DND-41 (cell line): ENCODE measurements at regions not wholly inside any gene's neighbourhood (a gene's known extent, or its start where the extent isn't known, plus 50 kb on each side); places are given as distances from the start of the nearest gene placed in this dataset.
"Not testable (repeated sequence)": the region's sequence is repeated elsewhere in the genome, so short reads cannot be mapped to it uniquely, and the experiment has no call there.

Experiments
- ATAC-seq: fragments of 200-7000 bp; cut with Tn5 transposase; 3 replicates; pipeline ENCODE4 v1.9.1; 2021; ENCODE audit warnings: low read depth; ENCODE audit not compliant: insufficient read depth
- DNase-seq: peaks from one replicate; pipeline ENCODE4 v3.0.0-alpha.2; 2020
- H2AFZ ChIP-seq: 2 replicates; pipeline ENCODE4 v1.6.0; 2012; ENCODE audit warnings: low read depth, low read length
- H3K27ac ChIP-seq: 2 replicates; pipeline ENCODE4 v1.5.1; 2012; ENCODE audit warnings: low read length, inconsistent platforms
- H3K27me3 ChIP-seq: fragments of 200-600 bp; sonication (generic); 2 replicates; pipeline ENCODE4 v1.6.0; 2012; ENCODE audit warnings: low read length, mild to moderate bottlenecking, inconsistent platforms; ENCODE audit not compliant: insufficient read depth, poor library complexity
- H3K36me3 ChIP-seq: 2 replicates; pipeline ENCODE4 v1.5.1; 2012; ENCODE audit warnings: low read length, inconsistent platforms; ENCODE audit not compliant: insufficient read depth
- H3K4me1 ChIP-seq: 2 replicates; pipeline ENCODE4 v1.5.1; 2012; ENCODE audit warnings: mild to moderate bottlenecking, low read length; ENCODE audit not compliant: insufficient read depth
- H3K4me2 ChIP-seq: 2 replicates; pipeline ENCODE4 v1.6.0; 2012; ENCODE audit warnings: mild to moderate bottlenecking, moderate library complexity, low read length, inconsistent platforms; ENCODE audit not compliant: insufficient read depth
- H3K4me3 ChIP-seq, 2 experiments: fragments of 200-600 bp in 1 of 2; shearing (Covaris generic) in 1 of 2; 2 replicates each; pipeline ENCODE4 v1.5.1; 2012 to 2016; ENCODE audit warnings: inconsistent platforms in 2 of 2, low read length in 2 of 2, mild to moderate bottlenecking in 2 of 2, low read depth in 1 of 2, moderate library complexity in 1 of 2
- H3K79me2 ChIP-seq: 2 replicates; pipeline ENCODE4 v1.6.0; 2012; ENCODE audit warnings: low read length, inconsistent platforms; ENCODE audit not compliant: insufficient read depth
- H3K9ac ChIP-seq: 2 replicates; pipeline ENCODE4 v1.6.0; 2012; ENCODE audit warnings: low read depth, mild to moderate bottlenecking, inconsistent platforms, low read length, moderate library complexity
- H3K9me3 ChIP-seq: 2 replicates; pipeline ENCODE4 v1.5.1; 2012; ENCODE audit warnings: low read length, moderate library complexity, mild to moderate bottlenecking, inconsistent platforms; ENCODE audit not compliant: insufficient read depth, severe bottlenecking
- H4K20me1 ChIP-seq: 2 replicates; pipeline ENCODE4 v1.6.0; 2012; ENCODE audit warnings: low read length; ENCODE audit not compliant: insufficient read depth
- EZH2 ChIP-seq: IDR thresholded peaks from 3 replicates; pipeline ENCODE4 v1.6.1; 2012; ENCODE audit warnings: borderline replicate concordance, low read depth, mild to moderate bottlenecking, moderate library complexity, low read length, inconsistent platforms; ENCODE audit not compliant: severe bottlenecking
- TF ChIP-seq, protein P1 (sequence below): IDR thresholded peaks from 2 replicates; pipeline ENCODE4 v1.5.1; 2012; ENCODE audit warnings: borderline replicate concordance, low read length, moderate library complexity, mild to moderate bottlenecking; ENCODE audit not compliant: poor library complexity, severe bottlenecking; ENCODE audit errors: extremely low read depth

- Histone ChIP-seq H3K27ac (no peak overlapping the region), H3K9me3 (no peaks in the 10 kb centered on the region), H3K4me3 (no peak overlapping the region), H3K4me1 (peaks cover 22% of the 10 kb centered on the region), H3K27me3 (peaks cover 8% of the 10 kb centered on the region), H3K36me3 (no peaks in the 10 kb centered on the region), H2AFZ (no peak overlapping the region), H4K20me1 (peaks cover 5% of the 10 kb centered on the region; the same call in 1 of the 2 replicates), H3K79me2 (no peaks in the 10 kb centered on the region), H3K4me2 (no peak overlapping the region), H3K9ac (no peak overlapping the region)
- no peak for TF ChIP-seq EZH2
- TF ChIP-seq, protein P1, sequence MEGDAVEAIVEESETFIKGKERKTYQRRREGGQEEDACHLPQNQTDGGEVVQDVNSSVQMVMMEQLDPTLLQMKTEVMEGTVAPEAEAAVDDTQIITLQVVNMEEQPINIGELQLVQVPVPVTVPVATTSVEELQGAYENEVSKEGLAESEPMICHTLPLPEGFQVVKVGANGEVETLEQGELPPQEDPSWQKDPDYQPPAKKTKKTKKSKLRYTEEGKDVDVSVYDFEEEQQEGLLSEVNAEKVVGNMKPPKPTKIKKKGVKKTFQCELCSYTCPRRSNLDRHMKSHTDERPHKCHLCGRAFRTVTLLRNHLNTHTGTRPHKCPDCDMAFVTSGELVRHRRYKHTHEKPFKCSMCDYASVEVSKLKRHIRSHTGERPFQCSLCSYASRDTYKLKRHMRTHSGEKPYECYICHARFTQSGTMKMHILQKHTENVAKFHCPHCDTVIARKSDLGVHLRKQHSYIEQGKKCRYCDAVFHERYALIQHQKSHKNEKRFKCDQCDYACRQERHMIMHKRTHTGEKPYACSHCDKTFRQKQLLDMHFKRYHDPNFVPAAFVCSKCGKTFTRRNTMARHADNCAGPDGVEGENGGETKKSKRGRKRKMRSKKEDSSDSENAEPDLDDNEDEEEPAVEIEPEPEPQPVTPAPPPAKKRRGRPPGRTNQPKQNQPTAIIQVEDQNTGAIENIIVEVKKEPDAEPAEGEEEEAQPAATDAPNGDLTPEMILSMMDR = no peak
- no peak for ATAC-seq
- no peak for DNase-seq
Measured at GRCh38 chr6:134636186-134636799, 313.6 kb downstream of the ALDH8A1 start.

DNA sequence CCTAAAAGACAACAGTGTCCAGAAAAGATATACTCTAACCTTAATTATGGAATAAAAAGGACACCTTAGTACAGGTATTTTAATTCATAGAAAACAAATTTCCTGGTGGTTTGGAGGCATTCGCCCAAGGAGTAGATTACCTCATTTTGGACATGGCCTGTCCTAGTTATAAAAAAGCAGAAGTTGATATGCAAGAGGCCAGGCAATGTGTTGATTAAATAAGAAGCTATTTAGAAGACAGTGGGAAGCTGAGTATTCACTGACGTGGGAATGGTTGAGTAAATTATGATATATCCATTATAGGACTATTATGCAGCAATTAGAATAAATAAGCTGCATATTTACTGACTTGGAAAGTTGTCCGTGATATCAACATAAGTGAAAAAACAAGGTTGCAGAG, 314.9 kb downstream of the ALDH8A1 start:
- Histone ChIP-seq H3K4me2 (no peak overlapping the region), H3K27me3 (peaks cover 15% of the 10 kb centered on the region)

DNA sequence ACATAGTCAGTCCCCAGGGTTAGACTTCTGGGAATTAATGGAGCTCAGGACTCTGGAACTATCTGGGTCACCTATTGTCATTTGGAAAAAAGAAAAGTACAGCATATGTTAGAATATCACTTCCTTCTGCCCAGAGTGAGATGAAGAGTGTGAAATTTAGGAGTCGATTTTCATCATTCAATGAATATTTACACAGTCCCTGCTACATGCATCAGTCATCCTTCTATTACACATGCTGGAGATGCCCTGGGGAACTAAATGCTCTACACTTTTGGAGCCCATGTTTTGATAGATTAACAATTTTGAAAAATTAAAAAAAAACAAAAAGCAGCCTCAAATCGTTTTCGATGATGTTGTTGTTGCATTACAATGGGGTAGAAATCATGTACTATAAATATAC, 315.4 kb downstream of the ALDH8A1 start:
- Histone ChIP-seq H2AFZ (no peak overlapping the region), H4K20me1 (peaks cover 5% of the 10 kb centered on the region; the same call in 1 of the 2 replicates), H3K27me3 (peaks cover 15% of the 10 kb centered on the region), H3K4me2 (no peak overlapping the region), H3K9me3 (no peaks in the 10 kb centered on the region), H3K4me1 (peaks cover 22% of the 10 kb centered on the region), H3K79me2 (no peaks in the 10 kb centered on the region), H3K9ac (no peak overlapping the region), H3K4me3 (no peak overlapping the region), H3K36me3 (no peaks in the 10 kb centered on the region), H3K27ac (no peak overlapping the region)
- DNase-seq (no peak), ATAC-seq (no peak)
- TF ChIP-seq, protein P1 = no peak
- no peak for TF ChIP-seq EZH2

More for the DNA sequence above, 314.9 kb downstream of the ALDH8A1 start:
- no peak overlapping the region for H3K27ac ChIP-seq
- H3K9ac ChIP-seq = no peak overlapping the region
- TF ChIP-seq, protein P1 = no peak
- no peak for TF ChIP-seq EZH2
- DNase-seq = no peak
- H4K20me1 ChIP-seq = peaks cover 5% of the 10 kb centered on the region; the same call in 1 of the 2 replicates
- H3K36me3 ChIP-seq = no peaks in the 10 kb centered on the region
- H3K4me1 ChIP-seq = peaks cover 22% of the 10 kb centered on the region
- H2AFZ ChIP-seq = no peak overlapping the region
- H3K9me3 ChIP-seq = no peaks in the 10 kb centered on the region
- no peaks in the 10 kb centered on the region for H3K79me2 ChIP-seq
- ATAC-seq = no peak
- no peak overlapping the region for H3K4me3 ChIP-seq

DNA sequence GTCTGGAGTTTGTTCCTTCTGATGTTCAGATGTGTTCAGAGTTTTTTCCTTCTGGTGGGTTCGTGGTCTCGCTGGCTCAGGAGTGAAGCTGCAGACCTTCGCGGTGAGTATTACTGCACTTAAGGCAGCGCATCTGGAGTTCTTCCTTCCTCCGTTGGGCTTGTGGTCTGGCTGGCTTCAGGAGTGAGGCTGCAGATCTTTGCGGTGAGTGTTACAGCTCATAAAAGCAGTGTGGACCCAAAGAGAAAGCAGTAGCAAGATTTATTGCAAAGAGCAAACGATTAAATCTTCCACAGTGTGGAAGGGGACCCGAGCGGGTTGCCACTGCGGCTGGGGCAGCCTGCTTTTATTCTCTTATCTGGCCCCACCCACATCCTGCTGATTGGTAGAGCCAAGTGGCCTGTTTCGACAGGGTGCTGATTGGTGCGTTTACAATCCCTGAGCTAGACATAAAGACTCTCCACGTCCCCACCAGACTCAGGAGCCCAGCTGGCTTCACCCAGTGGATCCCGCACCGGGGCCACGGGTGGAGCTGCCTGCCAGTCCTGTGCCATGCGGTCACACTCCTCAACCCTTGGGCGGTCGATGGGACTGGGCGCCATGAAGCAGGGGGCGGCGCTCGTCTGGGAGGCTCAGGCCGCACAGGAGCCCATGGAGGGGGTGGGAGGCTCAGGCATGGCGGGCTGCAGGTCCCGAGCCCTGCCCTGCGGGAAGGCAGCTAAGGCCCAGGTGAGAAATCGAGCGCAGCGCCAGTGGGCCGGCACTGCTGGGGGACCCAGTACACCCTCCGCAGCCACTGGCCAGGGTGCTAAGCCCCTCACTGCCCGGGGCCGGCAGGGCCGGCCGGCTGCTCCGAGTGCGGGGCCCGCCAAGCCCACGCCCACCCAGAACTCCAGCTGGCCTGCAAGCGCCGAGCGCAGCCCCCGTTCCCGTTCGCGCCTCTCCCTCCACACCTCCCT, 315.3 kb upstream of the SGK1 start:
- not testable (repeated sequence) for H3K9me3 ChIP-seq, H2AFZ ChIP-seq, H3K9ac ChIP-seq, H3K79me2 ChIP-seq, H4K20me1 ChIP-seq, H3K36me3 ChIP-seq
- Histone ChIP-seq H3K4me1 (peaks cover 22% of the 10 kb centered on the region), H3K4me3 (peak overlapping the region in 1 of 2 experiments; percentile 31; a peak in 1 of 4 replicates), H3K4me2 (peak overlapping the region; percentile 51), H3K27me3 (peaks cover 15% of the 10 kb centered on the region), H3K27ac (peak overlapping the region; percentile 72)
- peak; percentile 99 for ATAC-seq
- DNase-seq = peak; percentile 90
